Naive B cell (primary cell): ENCODE measurements at regions not wholly inside any gene's neighbourhood (a gene's known extent, or its start where the extent isn't known, plus 50 kb on each side); places are given as distances from the start of the nearest gene placed in this dataset.
A peak's percentile ranks its signal among the peaks of the same experiment; 100 is the strongest.
"Not testable (repeated sequence)": the region's sequence is repeated elsewhere in the genome, so short reads cannot be mapped to it uniquely, and the experiment has no call there.

Experiments
- ATAC-seq, 2 donors: fragments of 150-1000 bp; cut with Tn5 transposase; 2 replicates each; pipeline ENCODE4 v1.10.0; 2021; ENCODE audit warnings: low read depth in 2 of 2, mild to moderate bottlenecking in 2 of 2, moderate library complexity in 2 of 2
- DNase-seq: peaks from one replicate; pipeline ENCODE4 v3.0.0; 2022
- H3K27ac Mint-ChIP-seq, 6 donors: one replicate each; pipeline ENCODE4 v1.8.0; 2020 to 2022; ENCODE audit warnings: mild to moderate bottlenecking in 6 of 6, mixed read lengths in 6 of 6, moderate library complexity in 5 of 6, inconsistent platforms in 2 of 6
- H3K27me3 Mint-ChIP-seq, 3 donors: one replicate each; pipeline ENCODE4 v1.8.0; 2021 to 2022; ENCODE audit warnings: mixed read lengths in 3 of 3, mild to moderate bottlenecking in 1 of 3
- H3K36me3 Mint-ChIP-seq, 2 donors: one replicate each; pipeline ENCODE4 v1.8.0; 2020 to 2022; ENCODE audit warnings: mixed read lengths in 2 of 2, inconsistent platforms in 1 of 2, mild to moderate bottlenecking in 1 of 2
- H3K4me1 Mint-ChIP-seq, 3 donors: one replicate each; pipeline ENCODE4 v1.8.0; 2020 to 2022; ENCODE audit warnings: mixed read lengths in 3 of 3, inconsistent platforms in 1 of 3, mild to moderate bottlenecking in 1 of 3, moderate library complexity in 1 of 3
- H3K4me3 Mint-ChIP-seq, 8 donors: one replicate each; pipeline ENCODE4 v1.8.0; 2020 to 2022; ENCODE audit warnings: mild to moderate bottlenecking in 8 of 8, mixed read lengths in 8 of 8, moderate library complexity in 8 of 8, inconsistent platforms in 2 of 8
- H3K9me3 Mint-ChIP-seq, 7 donors: one replicate each; pipeline ENCODE4 v1.8.0; 2020 to 2022; ENCODE audit warnings: mixed read lengths in 7 of 7, mild to moderate bottlenecking in 5 of 7, inconsistent platforms in 2 of 7, moderate library complexity in 1 of 7

- not testable (repeated sequence) for ATAC-seq, H3K4me3 Mint-ChIP-seq, DNase-seq, H3K9me3 Mint-ChIP-seq, H3K27me3 Mint-ChIP-seq, H3K36me3 Mint-ChIP-seq, H3K27ac Mint-ChIP-seq, H3K4me1 Mint-ChIP-seq
Measured at GRCh38 chr3:8176759-8177483, 324.7 kb upstream of the LMCD1 start.

GRCh38 chr3:8178516-8178915, 323.1 kb upstream of the LMCD1 start:
- not testable (repeated sequence) for H3K9me3 Mint-ChIP-seq, H3K36me3 Mint-ChIP-seq, ATAC-seq, H3K27me3 Mint-ChIP-seq, DNase-seq, H3K27ac Mint-ChIP-seq, H3K4me1 Mint-ChIP-seq, H3K4me3 Mint-ChIP-seq

- no peak overlapping the region for H3K27ac Mint-ChIP-seq
- ATAC-seq (no peak), DNase-seq (no peak)
- H3K27me3 Mint-ChIP-seq = no peaks in the 10 kb centered on the region
- peaks cover 0 to 11% (median 0%) of the 10 kb centered on the region in 7 donors for H3K9me3 Mint-ChIP-seq
- no peaks in the 10 kb centered on the region for H3K36me3 Mint-ChIP-seq
- peaks cover 0 to 6% (median 0%) of the 10 kb centered on the region in 3 donors for H3K4me1 Mint-ChIP-seq
- H3K4me3 Mint-ChIP-seq = no peak overlapping the region
Measured at GRCh38 chr3:8182904-8183303, 318.7 kb upstream of the LMCD1 start.

- Mint-ChIP-seq H3K27ac (no peak overlapping the region), H3K4me3 (no peak overlapping the region), H3K36me3 (no peaks in the 10 kb centered on the region), H3K9me3 (peaks cover 0 to 7% (median 0%) of the 10 kb centered on the region in 7 donors), H3K27me3 (no peaks in the 10 kb centered on the region), H3K4me1 (peaks cover 0 to 6% (median 0%) of the 10 kb centered on the region in 3 donors)
- DNase-seq (no peak), ATAC-seq (no peak)
Measured at GRCh38 chr3:8183627-8184026, 318.0 kb upstream of the LMCD1 start.

- DNase-seq (no peak), ATAC-seq (no peak)
- no peaks in the 10 kb centered on the region for H3K27me3 Mint-ChIP-seq
- H3K27ac Mint-ChIP-seq = peak overlapping the region in 1 of 6 donors; percentile 60
- peaks cover 0 to 9% (median 6%) of the 10 kb centered on the region in 7 donors for H3K9me3 Mint-ChIP-seq
- no peak overlapping the region for H3K4me3 Mint-ChIP-seq
- peaks cover 0 to 3% of the 10 kb centered on the region in 2 donors for H3K36me3 Mint-ChIP-seq
- peaks cover 0 to 6% (median 0%) of the 10 kb centered on the region in 3 donors for H3K4me1 Mint-ChIP-seq
Measured at GRCh38 chr3:8186213-8186612, 315.4 kb upstream of the LMCD1 start.

GRCh38 chr3:8187996-8188395, 313.6 kb upstream of the LMCD1 start:
- Mint-ChIP-seq H3K4me3 (no peak overlapping the region), H3K4me1 (peaks cover 0 to 6% (median 0%) of the 10 kb centered on the region in 3 donors), H3K27me3 (no peaks in the 10 kb centered on the region), H3K27ac (no peak overlapping the region), H3K9me3 (peaks cover 8 to 19% (median 13%) of the 10 kb centered on the region in 7 donors), H3K36me3 (peaks cover 0 to 10% of the 10 kb centered on the region in 2 donors)
- no peak for DNase-seq
- no peak for ATAC-seq

- no peaks in the 10 kb centered on the region for H3K4me1 Mint-ChIP-seq
- H3K9me3 Mint-ChIP-seq = peaks cover 7 to 19% (median 13%) of the 10 kb centered on the region in 7 donors
- ATAC-seq (no peak), DNase-seq (no peak)
- no peaks in the 10 kb centered on the region for H3K27me3 Mint-ChIP-seq
- no peak overlapping the region for H3K4me3 Mint-ChIP-seq
- no peak overlapping the region for H3K27ac Mint-ChIP-seq
- H3K36me3 Mint-ChIP-seq = peaks cover 0 to 10% of the 10 kb centered on the region in 2 donors
Measured at GRCh38 chr3:8189051-8189450, 312.6 kb upstream of the LMCD1 start.

- no peak for ATAC-seq
Measured at GRCh38 chr3:8191406-8191805, 310.2 kb upstream of the LMCD1 start.

GRCh38 chr3:8197384-8197783, 304.2 kb upstream of the LMCD1 start:
- peaks cover 0 to 6% (median 5%) of the 10 kb centered on the region in 3 donors for H3K27me3 Mint-ChIP-seq
- DNase-seq (no peak), ATAC-seq (no peak)
- no peak overlapping the region for H3K4me3 Mint-ChIP-seq
- H3K4me1 Mint-ChIP-seq = no peaks in the 10 kb centered on the region
- peaks cover 0 to 3% (median 2%) of the 10 kb centered on the region in 7 donors for H3K9me3 Mint-ChIP-seq
- no peak overlapping the region for H3K27ac Mint-ChIP-seq
- no peaks in the 10 kb centered on the region for H3K36me3 Mint-ChIP-seq

More at GRCh38 chr3:8191406-8191805, 310.2 kb upstream of the LMCD1 start:
- no peak overlapping the region for H3K27ac Mint-ChIP-seq
- no peaks in the 10 kb centered on the region for H3K4me1 Mint-ChIP-seq
- H3K9me3 Mint-ChIP-seq = peaks cover 7 to 19% (median 12%) of the 10 kb centered on the region in 7 donors
- peaks cover 0 to 10% of the 10 kb centered on the region in 2 donors for H3K36me3 Mint-ChIP-seq
- no peak for DNase-seq
- H3K27me3 Mint-ChIP-seq = peaks cover 0 to 6% (median 1%) of the 10 kb centered on the region in 3 donors
- H3K4me3 Mint-ChIP-seq = peak overlapping the region in 1 of 8 donors; percentile 74

GRCh38 chr3:8198605-8199004, 303.0 kb upstream of the LMCD1 start:
- peaks cover 0 to 6% (median 5%) of the 10 kb centered on the region in 3 donors for H3K27me3 Mint-ChIP-seq
- no peak for ATAC-seq
- H3K4me3 Mint-ChIP-seq = no peak overlapping the region
- DNase-seq = no peak
- no peaks in the 10 kb centered on the region for H3K4me1 Mint-ChIP-seq
- peaks cover 0 to 2% (median 0%) of the 10 kb centered on the region in 7 donors for H3K9me3 Mint-ChIP-seq
- no peak overlapping the region for H3K27ac Mint-ChIP-seq
- no peaks in the 10 kb centered on the region for H3K36me3 Mint-ChIP-seq

GRCh38 chr3:8200996-8201395, 300.6 kb upstream of the LMCD1 start:
- Mint-ChIP-seq H3K4me3 (peak overlapping the region in 1 of 8 donors; percentile 57), H3K4me1 (no peaks in the 10 kb centered on the region), H3K9me3 (peaks cover 0 to 2% (median 0%) of the 10 kb centered on the region in 7 donors), H3K27ac (peak overlapping the region in 1 of 6 donors; percentile 62), H3K27me3 (peaks cover 0 to 5% (median 2%) of the 10 kb centered on the region in 3 donors), H3K36me3 (no peaks in the 10 kb centered on the region)
- no peak for ATAC-seq
- DNase-seq = no peak

- peaks cover 0 to 2% (median 0%) of the 10 kb centered on the region in 7 donors for H3K9me3 Mint-ChIP-seq
- H3K27ac Mint-ChIP-seq = no peak overlapping the region
- no peak for DNase-seq
- no peaks in the 10 kb centered on the region for H3K4me1 Mint-ChIP-seq
- ATAC-seq = no peak
- H3K27me3 Mint-ChIP-seq = peaks cover 0 to 4% (median 0%) of the 10 kb centered on the region in 3 donors
- H3K4me3 Mint-ChIP-seq = no peak overlapping the region
- no peaks in the 10 kb centered on the region for H3K36me3 Mint-ChIP-seq
Measured at GRCh38 chr3:8201886-8202285, 299.7 kb upstream of the LMCD1 start.

- no peak overlapping the region for H3K4me3 Mint-ChIP-seq
Measured at GRCh38 chr3:8204331-8204730, 297.3 kb upstream of the LMCD1 start.

More at GRCh38 chr3:8204331-8204730, 297.3 kb upstream of the LMCD1 start:
- peaks cover 0 to 5% (median 2%) of the 10 kb centered on the region in 7 donors for H3K9me3 Mint-ChIP-seq
- H3K36me3 Mint-ChIP-seq = no peaks in the 10 kb centered on the region
- ATAC-seq (no peak), DNase-seq (no peak)
- H3K4me1 Mint-ChIP-seq = no peaks in the 10 kb centered on the region
- H3K27me3 Mint-ChIP-seq = peaks cover 0 to 4% (median 0%) of the 10 kb centered on the region in 3 donors
- H3K27ac Mint-ChIP-seq = no peak overlapping the region
